GM23248 (cell line): ENCODE measurements at regions not wholly inside any gene's neighbourhood (a gene's known extent, or its start where the extent isn't known, plus 50 kb on each side); places are given as distances from the start of the nearest gene placed in this dataset.

ENCODE experiments used
- EZH2 ChIP-seq: fragments of 200-600 bp; sonication (generic); IDR thresholded peaks from 2 replicates; pipeline ENCODE4 v1.6.1; 2018; ENCODE audit warnings: antibody characterized with exemption, mild to moderate bottlenecking; ENCODE audit not compliant: insufficient read depth, poor library complexity, severe bottlenecking
- EZH2phosphoT487 ChIP-seq: fragments of 200-600 bp; sonication (generic); IDR thresholded peaks from 2 replicates; pipeline ENCODE4 v1.6.1; 2018; ENCODE audit warnings: antibody characterized with exemption, moderate library complexity, mild to moderate bottlenecking, low read depth; ENCODE audit not compliant: insufficient read depth

GRCh38 chr5:173527671-173528070 lies 88.8 kb downstream of the BOD1 start:
- TF ChIP-seq EZH2: no peak
- no peak for TF ChIP-seq EZH2phosphoT487
